ENCODE measurements at regions not wholly inside any gene's neighbourhood (a gene's known extent, or its start where the extent isn't known, plus 50 kb on each side); places are given as distances from the start of the nearest gene placed in this dataset.

DNA sequence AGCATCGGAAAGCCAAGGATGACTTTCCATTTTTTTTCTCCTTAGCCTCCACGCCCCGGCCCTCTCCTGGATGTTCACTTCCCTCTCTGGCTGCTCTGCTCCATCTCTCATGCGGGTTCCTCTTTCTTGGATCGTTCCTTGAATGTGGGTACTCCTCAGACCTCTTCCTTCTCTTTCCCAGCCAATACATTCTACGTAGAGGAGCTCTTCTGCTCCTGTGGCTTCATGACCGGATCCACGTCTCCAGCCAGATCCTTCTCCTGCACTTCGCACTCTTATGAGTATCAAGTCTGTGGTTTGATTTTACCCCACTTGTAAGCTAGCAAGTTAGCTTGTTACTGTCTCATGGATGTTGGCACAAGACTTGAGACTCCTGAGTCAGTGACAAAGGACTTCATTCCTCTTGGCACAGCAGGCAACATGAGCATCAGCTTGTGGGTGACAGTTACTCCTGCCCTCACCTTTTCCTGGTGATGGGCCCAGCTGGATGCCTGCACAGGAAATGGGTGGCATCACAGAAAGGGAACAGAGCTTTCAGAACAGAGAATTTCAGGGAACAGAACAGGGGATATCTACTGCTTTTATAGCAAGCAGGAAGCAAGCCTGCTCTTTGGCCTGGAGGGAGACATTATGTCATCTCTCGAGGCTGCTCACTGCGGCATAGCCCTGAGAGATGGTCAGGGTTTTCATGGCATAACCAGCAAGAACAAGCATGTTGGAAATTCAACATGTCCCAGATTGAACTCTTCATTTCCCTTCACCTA, 100.1 kb upstream of the KIF26B start:
- TF ChIP-seq, protein P1, sequence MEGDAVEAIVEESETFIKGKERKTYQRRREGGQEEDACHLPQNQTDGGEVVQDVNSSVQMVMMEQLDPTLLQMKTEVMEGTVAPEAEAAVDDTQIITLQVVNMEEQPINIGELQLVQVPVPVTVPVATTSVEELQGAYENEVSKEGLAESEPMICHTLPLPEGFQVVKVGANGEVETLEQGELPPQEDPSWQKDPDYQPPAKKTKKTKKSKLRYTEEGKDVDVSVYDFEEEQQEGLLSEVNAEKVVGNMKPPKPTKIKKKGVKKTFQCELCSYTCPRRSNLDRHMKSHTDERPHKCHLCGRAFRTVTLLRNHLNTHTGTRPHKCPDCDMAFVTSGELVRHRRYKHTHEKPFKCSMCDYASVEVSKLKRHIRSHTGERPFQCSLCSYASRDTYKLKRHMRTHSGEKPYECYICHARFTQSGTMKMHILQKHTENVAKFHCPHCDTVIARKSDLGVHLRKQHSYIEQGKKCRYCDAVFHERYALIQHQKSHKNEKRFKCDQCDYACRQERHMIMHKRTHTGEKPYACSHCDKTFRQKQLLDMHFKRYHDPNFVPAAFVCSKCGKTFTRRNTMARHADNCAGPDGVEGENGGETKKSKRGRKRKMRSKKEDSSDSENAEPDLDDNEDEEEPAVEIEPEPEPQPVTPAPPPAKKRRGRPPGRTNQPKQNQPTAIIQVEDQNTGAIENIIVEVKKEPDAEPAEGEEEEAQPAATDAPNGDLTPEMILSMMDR (IDR thresholded peaks at IDR 0.05), result no peak
- TF ChIP-seq POLR2A (IDR thresholded peaks at IDR 0.05), result no peak

Measured in prostate gland (tissue), 2 donors.